Liver (tissue), 7 donors: ENCODE measurements at regions not wholly inside any gene's neighbourhood (a gene's known extent, or its start where the extent isn't known, plus 50 kb on each side); places are given as distances from the start of the nearest gene placed in this dataset.

Experiments used
- DNase-seq: peaks from one replicate; pipeline ENCODE4 v3.0.0-alpha.2; 2017; ENCODE audit warnings: low spot score
- H3K27ac ChIP-seq, 2 donors: one replicate each; pipeline ENCODE4 v1.7.0; 2013; ENCODE audit warnings: inconsistent platforms in 2 of 2, low read length in 2 of 2, control low read depth in 1 of 2, low read depth in 1 of 2, mild to moderate bottlenecking in 1 of 2
- H3K27me3 ChIP-seq, 4 donors: one replicate each; pipeline versions ENCODE4 v1.6.1 to v1.7.0; 2013; ENCODE audit warnings: low read length in 3 of 4, inconsistent platforms in 1 of 4, mild to moderate bottlenecking in 1 of 4, moderate library complexity in 1 of 4; ENCODE audit not compliant: control insufficient read depth in 4 of 4, insufficient read depth in 4 of 4
- H3K36me3 ChIP-seq, 4 donors: one replicate each; pipeline versions ENCODE4 v1.6.1 to v1.7.0; 2013; ENCODE audit warnings: low read length in 3 of 4, mild to moderate bottlenecking in 3 of 4, low read depth in 1 of 4, moderate library complexity in 1 of 4; ENCODE audit not compliant: control insufficient read depth in 4 of 4, insufficient read depth in 3 of 4
- H3K4me1 ChIP-seq, 4 donors: one replicate each; pipeline versions ENCODE4 v1.6.1 to v1.7.0; 2013; ENCODE audit warnings: low read length in 3 of 4, mild to moderate bottlenecking in 3 of 4, moderate library complexity in 1 of 4; ENCODE audit not compliant: control insufficient read depth in 4 of 4, insufficient read depth in 4 of 4
- H3K4me3 ChIP-seq, 3 donors: one replicate each; pipeline versions ENCODE4 v1.6.1 to v1.7.0; 2013; ENCODE audit warnings: low read length in 3 of 3, control low read depth in 1 of 3, low read depth in 1 of 3, mild to moderate bottlenecking in 1 of 3
- H3K9ac ChIP-seq, 2 donors: one replicate each; pipeline ENCODE4 v1.7.0; 2013; ENCODE audit warnings: low read length in 2 of 2, mild to moderate bottlenecking in 2 of 2, moderate library complexity in 2 of 2, control low read depth in 1 of 2, low read depth in 1 of 2
- H3K9me3 ChIP-seq, 4 donors: one replicate each; pipeline versions ENCODE4 v1.6.1 to v1.7.0; 2013; ENCODE audit warnings: low read length in 3 of 4; ENCODE audit not compliant: control insufficient read depth in 4 of 4
- FOXA1 ChIP-seq: IDR thresholded peaks from 2 replicates; pipeline ENCODE4 v1.6.1; 2016; ENCODE audit warnings: antibody characterized with exemption
- FOXA2 ChIP-seq: IDR thresholded peaks from 2 replicates; pipeline ENCODE4 v1.6.1; 2016; ENCODE audit warnings: antibody characterized with exemption
- HNF4A ChIP-seq, 2 donors: conservative IDR thresholded peaks; 2 replicates each; pipeline ENCODE4 v1.6.1; 2016; ENCODE audit warnings: antibody characterized with exemption in 2 of 2, mild to moderate bottlenecking in 2 of 2
- HNF4G ChIP-seq: IDR thresholded peaks from 2 replicates; pipeline ENCODE4 v1.6.1; 2016; ENCODE audit warnings: antibody characterized with exemption
- JUND ChIP-seq, 2 donors: IDR thresholded peaks; 2 replicates each; pipeline ENCODE4 v1.6.1; 2016; ENCODE audit warnings: antibody characterized with exemption in 2 of 2
- NR2F2 ChIP-seq: IDR thresholded peaks from 2 replicates; pipeline ENCODE4 v1.6.1; 2016; ENCODE audit warnings: antibody characterized with exemption
- RAD21 ChIP-seq, 2 donors: IDR thresholded peaks; 2 replicates each; pipeline ENCODE4 v1.6.1; 2016; ENCODE audit warnings: antibody characterized with exemption in 2 of 2, mild to moderate bottlenecking in 2 of 2
- WGBS: extraction: QIAGEN DNeasy Blood & Tissue Kit; methylation state at CpG from one replicate; pipeline ENCODE4 v1.1.7; 2013; 5-methylcytosine and 5-hydroxymethylcytosine counted together
- TF ChIP-seq, protein P1 (sequence below): IDR thresholded peaks from 2 replicates; pipeline ENCODE4 v1.6.1; 2016; ENCODE audit warnings: antibody characterized with exemption
- TF ChIP-seq, protein P2 (sequence below): IDR thresholded peaks from 2 replicates; pipeline ENCODE4 v1.6.1; 2016; ENCODE audit warnings: antibody characterized with exemption, mild to moderate bottlenecking
- TF ChIP-seq, protein P3 (sequence below): IDR thresholded peaks from 2 replicates; pipeline ENCODE4 v1.6.1; 2016; ENCODE audit warnings: antibody characterized with exemption
- TF ChIP-seq, protein P4 (sequence below): IDR thresholded peaks from 2 replicates; pipeline ENCODE4 v1.6.1; 2016; ENCODE audit warnings: antibody characterized with exemption
- donor health status: healthy.
- donor health status: healthy.
- donor health status: healthy.
- donor health status: healthy.

DNA sequence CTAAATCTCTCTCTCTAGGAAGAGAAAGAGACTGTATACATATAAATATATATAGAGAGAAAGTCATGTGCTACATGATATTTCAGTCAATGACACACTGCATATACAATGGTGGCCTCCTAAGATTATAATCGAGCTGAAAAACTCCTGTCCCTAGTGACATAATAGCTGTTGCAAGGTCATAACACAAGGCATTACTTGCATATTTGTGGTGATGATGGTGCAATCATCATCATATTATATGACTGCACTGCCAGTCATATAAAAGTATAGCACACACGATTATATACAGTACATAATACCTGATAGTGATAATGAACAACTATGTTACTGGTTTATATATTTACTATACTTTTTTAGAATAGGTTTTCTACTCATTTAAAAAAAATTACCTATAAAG, 316.7 kb downstream of the FGFR2 start (continued):
- TF ChIP-seq JUND (IDR thresholded peaks at IDR 0.05) (no peak), FOXA1 (no peak), HNF4G (no peak)
- TF ChIP-seq, protein P1, sequence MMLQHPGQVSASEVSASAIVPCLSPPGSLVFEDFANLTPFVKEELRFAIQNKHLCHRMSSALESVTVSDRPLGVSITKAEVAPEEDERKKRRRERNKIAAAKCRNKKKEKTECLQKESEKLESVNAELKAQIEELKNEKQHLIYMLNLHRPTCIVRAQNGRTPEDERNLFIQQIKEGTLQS: no peak

DNA sequence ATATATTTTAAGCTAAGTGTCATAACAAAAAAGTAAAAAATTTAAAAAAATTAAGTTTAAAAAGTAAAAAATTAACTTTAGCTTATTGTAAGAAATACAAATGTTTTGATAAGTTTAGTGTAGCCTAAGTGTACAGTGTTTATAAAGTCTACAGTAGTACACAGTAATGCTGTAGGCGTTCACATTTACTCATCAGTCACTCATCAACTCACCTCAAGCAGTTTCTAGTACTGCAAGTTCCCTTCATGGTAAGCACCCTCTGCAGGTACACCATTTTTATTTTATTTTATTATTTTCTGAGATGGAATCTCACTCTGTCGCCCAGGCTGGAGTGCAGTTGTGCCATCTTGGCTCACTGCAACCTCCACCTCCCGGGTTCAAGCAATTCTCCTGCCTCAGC, 316.0 kb downstream of the FGFR2 start:
- Histone ChIP-seq H3K9me3 (no peaks in the 10 kb centered on the region), H3K4me1 (peaks cover 0 to 5% (median 4%) of the 10 kb centered on the region in 4 donors), H3K36me3 (no peaks in the 10 kb centered on the region), H3K27ac (no peak overlapping the region), H3K27me3 (no peaks in the 10 kb centered on the region), H3K9ac (no peak overlapping the region), H3K4me3 (no peak overlapping the region)
- 81% methylated on average over 3 of the region's 3 CpGs for WGBS
- no peak for TF ChIP-seq FOXA2
- TF ChIP-seq, protein P2, sequence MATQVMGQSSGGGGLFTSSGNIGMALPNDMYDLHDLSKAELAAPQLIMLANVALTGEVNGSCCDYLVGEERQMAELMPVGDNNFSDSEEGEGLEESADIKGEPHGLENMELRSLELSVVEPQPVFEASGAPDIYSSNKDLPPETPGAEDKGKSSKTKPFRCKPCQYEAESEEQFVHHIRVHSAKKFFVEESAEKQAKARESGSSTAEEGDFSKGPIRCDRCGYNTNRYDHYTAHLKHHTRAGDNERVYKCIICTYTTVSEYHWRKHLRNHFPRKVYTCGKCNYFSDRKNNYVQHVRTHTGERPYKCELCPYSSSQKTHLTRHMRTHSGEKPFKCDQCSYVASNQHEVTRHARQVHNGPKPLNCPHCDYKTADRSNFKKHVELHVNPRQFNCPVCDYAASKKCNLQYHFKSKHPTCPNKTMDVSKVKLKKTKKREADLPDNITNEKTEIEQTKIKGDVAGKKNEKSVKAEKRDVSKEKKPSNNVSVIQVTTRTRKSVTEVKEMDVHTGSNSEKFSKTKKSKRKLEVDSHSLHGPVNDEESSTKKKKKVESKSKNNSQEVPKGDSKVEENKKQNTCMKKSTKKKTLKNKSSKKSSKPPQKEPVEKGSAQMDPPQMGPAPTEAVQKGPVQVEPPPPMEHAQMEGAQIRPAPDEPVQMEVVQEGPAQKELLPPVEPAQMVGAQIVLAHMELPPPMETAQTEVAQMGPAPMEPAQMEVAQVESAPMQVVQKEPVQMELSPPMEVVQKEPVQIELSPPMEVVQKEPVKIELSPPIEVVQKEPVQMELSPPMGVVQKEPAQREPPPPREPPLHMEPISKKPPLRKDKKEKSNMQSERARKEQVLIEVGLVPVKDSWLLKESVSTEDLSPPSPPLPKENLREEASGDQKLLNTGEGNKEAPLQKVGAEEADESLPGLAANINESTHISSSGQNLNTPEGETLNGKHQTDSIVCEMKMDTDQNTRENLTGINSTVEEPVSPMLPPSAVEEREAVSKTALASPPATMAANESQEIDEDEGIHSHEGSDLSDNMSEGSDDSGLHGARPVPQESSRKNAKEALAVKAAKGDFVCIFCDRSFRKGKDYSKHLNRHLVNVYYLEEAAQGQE: no peak
- no peak for TF ChIP-seq JUND (IDR thresholded peaks at IDR 0.05)
- no peak for TF ChIP-seq HNF4A (conservative IDR thresholded peaks at IDR 0.05)
- TF ChIP-seq, protein P3, sequence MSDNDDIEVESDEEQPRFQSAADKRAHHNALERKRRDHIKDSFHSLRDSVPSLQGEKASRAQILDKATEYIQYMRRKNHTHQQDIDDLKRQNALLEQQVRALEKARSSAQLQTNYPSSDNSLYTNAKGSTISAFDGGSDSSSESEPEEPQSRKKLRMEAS: no peak
- no peak for TF ChIP-seq RAD21 (IDR thresholded peaks at IDR 0.05)
- TF ChIP-seq, protein P1: no peak
- TF ChIP-seq NR2F2: no peak
- no peak for TF ChIP-seq HNF4G
- DNase-seq: no peak

DNA sequence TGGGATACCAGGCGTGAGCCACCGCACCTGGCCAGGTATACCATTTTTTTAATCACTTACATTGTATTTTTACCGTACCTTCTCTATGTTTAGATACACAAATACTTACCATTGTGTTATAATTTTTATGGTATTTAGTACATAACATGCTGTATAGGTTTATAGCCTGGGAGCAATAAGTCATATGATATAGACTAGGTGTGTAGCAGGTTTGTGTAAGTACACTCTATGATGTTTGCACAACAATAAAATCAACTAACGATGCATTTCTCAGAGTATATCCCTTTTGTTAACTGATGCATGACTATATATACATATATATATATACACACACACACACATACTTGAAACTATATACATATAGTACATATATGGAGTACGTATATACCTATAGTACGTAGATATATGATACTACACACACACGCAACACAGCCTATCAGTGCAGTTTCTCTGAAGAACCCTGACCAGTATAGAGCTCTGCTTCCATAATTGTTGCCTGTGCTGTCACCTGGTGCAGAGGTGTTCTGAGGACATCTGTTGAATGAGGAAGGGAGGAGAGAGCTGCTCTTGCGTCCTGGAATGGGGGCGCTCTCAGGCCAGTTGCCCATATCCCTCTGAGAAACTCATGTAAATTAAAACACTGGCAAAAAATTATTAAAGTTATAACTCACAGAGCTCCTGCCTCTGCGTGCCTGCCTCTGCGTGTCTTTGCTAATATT, 315.3 kb downstream of the FGFR2 start:
- Histone ChIP-seq H3K27ac (no peak overlapping the region), H3K27me3 (no peaks in the 10 kb centered on the region), H3K4me1 (peaks cover 0 to 5% (median 4%) of the 10 kb centered on the region in 4 donors), H3K4me3 (no peak overlapping the region), H3K36me3 (no peaks in the 10 kb centered on the region), H3K9ac (no peak overlapping the region), H3K9me3 (no peaks in the 10 kb centered on the region)
- TF ChIP-seq, protein P4, sequence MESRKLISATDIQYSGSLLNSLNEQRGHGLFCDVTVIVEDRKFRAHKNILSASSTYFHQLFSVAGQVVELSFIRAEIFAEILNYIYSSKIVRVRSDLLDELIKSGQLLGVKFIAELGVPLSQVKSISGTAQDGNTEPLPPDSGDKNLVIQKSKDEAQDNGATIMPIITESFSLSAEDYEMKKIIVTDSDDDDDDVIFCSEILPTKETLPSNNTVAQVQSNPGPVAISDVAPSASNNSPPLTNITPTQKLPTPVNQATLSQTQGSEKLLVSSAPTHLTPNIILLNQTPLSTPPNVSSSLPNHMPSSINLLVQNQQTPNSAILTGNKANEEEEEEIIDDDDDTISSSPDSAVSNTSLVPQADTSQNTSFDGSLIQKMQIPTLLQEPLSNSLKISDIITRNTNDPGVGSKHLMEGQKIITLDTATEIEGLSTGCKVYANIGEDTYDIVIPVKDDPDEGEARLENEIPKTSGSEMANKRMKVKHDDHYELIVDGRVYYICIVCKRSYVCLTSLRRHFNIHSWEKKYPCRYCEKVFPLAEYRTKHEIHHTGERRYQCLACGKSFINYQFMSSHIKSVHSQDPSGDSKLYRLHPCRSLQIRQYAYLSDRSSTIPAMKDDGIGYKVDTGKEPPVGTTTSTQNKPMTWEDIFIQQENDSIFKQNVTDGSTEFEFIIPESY: no peak
- TF ChIP-seq FOXA1 (no peak), HNF4G (no peak)
- 88% methylated on average over 11 of the region's 11 CpGs for WGBS
- DNase-seq: no peak
